Limb (tissue), 2 donors: ENCODE measurements at regions not wholly inside any gene's neighbourhood (a gene's known extent, or its start where the extent isn't known, plus 50 kb on each side); places are given as distances from the start of the nearest gene placed in this dataset.
"Not testable (repeated sequence)": the region's sequence is repeated elsewhere in the genome, so short reads cannot be mapped to it uniquely, and the experiment has no call there.

ENCODE experiments used
- DNase-seq, 2 donors: peaks; one replicate each; pipeline ENCODE4 v3.0.0-alpha.2; 2016; ENCODE audit errors: extremely low spot score in 2 of 2

DNA sequence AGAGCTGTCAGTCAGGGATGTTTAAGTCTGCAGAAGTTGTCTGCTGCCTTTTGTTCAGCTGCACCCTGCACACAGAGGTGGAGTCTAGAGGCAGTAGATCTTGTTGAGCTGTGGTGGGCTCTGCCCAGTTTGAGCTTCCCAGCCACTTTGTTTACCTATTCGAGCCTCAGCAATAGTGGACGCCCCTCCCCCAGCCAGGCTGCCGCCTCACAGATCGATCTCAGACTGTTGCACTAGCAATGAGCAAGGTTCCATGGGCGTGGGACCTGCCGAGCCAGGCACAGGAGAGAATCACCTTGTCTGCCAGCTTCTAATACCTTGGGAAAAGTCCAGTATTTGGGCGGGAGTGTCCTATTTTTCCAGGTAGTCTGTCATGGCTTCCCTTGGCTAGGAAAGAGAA, 225.1 kb upstream of the RASA1 start:
- DNase-seq, result no peak

DNA sequence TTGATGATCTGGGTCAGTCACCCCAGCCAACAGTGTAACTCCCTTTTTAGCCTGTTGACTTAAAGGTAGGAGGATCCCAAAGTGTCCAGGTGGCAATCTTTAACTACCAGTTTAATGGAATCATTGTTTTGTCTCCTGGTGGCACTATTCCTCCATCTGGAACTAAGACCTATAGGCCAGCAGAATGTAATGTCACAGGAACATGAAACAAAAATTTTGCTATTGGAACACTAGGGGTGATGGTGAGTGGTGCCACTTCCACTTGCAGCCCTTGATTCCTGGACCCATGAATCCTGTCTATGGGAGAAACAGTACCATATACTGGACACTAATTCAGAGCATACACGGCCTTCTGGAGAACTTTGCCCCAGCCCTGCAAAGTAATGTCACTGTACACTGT, 219.5 kb upstream of the RASA1 start:
- DNase-seq, result no peak

DNA sequence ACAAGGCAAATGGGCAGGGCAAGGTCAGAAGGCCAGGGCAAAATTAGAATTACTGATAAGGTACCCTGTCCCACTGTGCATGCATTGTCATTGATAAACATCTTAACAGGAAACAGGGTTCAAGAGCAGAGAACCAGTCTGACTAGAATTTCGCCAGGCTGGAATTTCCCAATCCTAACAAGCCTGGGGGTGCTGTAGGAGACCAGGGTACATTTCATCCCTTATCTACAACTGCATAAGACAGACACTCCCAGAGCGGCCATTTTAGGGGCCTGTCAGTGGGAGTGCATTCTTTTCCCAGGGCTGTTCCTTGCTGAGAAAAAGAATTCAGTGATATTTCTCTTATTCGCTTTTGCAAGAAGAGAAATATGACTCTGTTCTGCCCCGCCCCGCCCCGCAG, 218.7 kb upstream of the RASA1 start:
- DNase-seq, result not testable (repeated sequence)

DNA sequence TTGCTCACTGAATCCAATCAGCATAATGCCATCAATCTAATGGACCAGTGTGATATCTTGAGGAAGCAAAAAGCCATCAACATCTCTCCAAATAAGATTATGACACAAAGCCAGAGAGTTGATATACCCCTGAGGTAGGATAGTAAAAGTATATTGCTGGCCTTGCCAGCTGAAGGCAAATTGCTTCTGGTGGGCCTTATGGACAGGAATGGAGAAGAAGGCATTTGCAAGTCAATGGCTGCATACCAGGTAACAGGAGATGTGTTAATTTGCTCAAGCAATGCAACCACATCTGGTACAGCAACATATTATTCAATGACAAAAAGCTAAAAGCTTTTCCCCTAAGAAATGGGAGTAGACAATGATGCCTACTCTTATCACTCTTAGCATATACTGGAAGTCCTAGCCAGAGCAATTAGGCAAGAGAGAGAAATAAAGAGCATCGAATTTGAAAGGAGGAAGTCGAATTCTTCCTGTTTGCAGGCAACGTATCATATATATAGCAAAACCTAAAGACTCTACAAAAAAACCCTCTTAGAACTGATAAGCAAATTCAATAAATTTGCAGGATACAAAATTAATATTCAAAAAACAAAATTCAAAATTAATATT, 216.1 kb upstream of the RASA1 start:
- no peak for DNase-seq

DNA sequence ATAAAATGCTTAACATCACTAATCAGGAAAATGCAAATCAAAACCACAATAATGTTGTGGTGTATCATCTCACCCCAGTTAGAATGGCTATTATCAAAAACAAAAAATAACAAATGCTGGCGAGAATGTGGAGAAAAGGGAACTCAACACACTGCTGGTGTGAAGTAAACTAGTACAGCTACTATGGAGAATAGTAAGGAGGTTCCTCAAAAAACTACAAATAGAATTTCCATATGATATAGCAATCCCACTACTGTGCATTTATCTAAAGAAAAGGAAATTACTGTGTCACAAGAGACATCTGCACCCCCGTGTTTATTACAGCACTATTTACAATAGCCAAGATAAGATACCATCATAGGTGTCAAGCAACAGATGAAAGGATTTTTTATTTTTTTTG, 214.5 kb upstream of the RASA1 start:
- no peak for DNase-seq

DNA sequence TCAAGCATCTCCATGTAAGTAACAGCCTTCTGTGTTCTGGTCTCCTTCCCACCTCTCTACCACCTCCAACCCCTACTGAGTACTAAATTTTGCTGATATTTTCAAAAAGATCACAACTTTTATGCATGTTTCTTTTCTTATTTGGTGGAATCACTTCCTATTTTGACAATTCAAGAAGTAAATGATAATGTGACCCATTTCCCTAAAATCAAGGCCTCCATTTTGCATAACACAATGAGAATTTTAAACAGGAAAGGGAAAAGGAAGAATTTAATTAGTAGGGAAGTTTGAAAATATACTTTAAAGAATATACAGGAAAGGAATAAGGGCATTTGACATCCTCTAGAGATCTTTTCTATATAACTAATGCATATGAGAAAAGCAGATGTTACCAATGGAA, 212.9 kb upstream of the RASA1 start:
- DNase-seq, result no peak

DNA sequence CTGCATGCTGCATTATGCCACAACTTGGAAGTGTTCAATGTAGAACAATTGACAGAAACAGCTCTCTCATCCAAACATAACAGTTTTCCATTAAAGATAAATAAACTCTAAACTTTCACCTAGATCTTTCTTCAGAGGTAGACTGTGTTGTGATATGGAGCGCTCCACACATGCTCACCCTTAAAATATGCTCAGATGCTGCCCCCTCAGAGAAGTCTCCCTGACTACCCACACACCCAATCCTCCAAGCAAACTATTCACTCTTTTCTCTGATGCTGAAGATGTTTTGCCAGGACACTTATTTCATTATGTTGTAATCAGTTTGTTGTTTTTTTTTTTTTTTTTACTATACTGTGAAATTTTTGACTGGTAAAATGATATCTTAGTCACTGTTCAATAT, 206.6 kb upstream of the RASA1 start:
- no peak for DNase-seq

DNA sequence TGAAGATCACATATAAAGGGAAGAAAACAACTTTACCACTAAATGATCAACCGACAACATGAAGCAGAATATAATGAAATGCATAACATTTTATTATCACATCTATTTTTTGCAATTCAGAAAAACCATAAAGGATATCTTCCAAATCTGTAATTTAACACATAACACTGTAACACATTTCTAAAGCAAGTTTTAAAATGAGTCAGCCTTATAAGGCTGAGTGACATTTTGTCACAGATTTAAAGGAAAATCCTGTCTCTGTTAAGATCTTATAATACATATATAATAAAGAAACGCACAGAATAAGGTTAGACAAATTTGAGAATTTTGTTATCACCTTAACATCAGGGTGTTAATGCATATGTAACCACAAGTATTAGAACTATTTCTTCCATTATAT, 198.4 kb upstream of the RASA1 start:
- DNase-seq, result no peak

DNA sequence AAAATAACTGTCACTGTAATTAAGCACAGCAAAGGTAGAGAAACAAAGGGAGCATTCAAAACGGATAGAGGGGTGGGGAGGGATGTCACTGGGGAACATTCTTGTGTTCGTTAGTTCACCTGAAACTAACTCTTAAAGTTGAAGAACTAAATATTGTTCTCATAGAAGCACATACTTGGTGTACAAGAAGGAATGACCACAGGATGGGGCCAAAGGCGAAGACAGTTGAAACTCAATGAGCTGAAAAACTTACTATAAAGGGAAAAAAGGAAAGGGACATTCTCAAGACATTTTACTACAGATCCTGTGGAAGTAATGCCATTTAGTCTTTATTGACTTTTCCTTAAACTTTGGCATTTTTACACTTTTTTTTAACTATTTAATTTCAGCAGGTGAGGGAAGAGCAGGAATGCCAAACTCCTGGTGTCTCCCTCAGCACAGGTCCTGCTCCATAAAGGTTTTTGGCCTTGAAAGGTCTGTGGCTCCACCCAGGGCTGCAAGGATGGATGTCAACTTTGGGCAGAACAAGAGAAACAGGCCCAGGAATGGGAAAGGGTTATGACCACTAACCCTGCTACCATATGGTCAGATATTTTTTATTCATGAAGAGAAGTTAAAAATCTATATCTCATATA, 197.6 kb upstream of the RASA1 start:
- peak in 1 of 2 donors; percentile 8 for DNase-seq

DNA sequence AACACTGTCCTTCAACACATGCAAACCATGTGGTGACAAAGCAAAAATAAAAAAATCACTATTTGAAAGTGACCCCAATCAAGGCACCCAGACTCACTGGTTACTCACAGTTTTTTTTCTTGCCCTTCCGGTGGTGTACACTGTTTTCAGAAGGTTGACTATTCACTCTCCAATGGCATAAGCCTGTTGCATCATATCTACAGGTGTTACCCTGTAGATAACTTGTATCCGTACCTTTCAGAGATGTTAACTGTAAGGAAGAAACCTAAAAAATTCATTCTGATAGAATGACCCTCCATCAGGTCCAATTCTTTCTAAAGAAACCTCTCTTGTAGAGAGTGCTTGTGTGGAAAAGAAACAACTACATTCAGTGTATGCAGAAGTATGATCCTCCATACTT, 193.6 kb upstream of the RASA1 start:
- DNase-seq, result no peak

DNA sequence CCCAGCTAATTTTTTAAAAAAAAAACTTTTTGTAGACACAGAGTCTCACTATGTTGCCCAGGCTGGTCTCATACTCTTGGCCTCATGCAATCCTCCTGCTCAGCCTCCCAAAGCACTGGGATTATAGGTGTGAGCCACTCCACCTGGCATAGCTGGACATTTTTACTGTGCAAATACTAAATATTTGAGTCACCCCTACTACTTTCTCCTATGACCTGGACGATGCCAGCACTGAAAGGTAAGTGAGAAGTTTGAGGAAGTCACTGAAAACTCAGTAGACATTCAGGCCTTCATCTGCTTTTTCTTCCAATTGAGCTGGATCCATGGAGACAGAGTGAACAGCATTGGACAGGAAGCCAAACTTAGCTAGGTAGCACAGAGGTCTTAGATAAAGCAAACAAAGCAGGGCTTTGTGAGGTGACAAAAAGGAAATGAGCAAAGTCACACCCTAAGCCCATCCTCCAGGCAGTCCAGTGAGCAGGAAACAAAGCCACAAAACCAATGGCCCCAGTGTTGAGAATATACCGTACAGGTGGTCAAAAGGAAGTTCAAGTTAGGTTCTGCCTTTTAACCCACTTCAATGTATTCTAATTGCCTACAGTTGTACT, 192.6 kb upstream of the RASA1 start:
- DNase-seq, result no peak

DNA sequence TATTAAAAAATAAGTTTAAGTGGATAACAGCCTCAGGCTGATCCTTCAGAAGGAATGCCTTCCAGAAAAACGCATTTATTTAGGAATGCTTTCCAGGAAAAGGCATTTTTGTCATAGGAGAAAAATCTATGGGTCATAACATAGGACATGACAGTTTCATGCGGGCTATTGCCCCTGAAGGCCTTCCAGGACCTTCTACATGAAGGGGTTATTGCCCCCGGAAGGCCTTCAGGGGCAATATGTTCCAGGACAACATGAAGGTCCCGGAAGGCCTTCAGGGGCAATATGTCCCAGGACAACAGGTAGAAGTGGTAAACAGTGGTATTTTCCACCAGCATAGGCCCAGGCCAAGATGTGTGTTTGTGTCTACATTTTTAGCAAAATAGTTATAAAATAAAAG, 191.3 kb upstream of the RASA1 start:
- no peak for DNase-seq

DNA sequence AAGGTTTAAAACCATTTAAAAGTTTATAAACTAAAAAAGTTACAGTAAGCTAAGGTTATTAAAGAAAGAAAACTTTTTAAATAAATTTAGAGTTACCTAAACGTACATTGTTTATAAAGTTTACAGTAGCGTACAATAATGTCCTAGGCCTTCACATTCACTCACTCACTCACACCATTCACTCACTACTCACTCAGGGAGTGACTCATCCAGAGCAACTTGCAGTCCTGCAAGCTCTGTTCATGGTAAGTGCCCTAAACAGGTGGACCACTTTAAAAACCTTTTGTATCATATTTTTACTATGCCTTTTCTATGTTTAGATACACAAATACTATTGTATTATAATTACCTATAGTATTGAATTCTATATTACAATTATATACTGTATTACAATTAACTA, 190.8 kb upstream of the RASA1 start:
- no peak for DNase-seq

DNA sequence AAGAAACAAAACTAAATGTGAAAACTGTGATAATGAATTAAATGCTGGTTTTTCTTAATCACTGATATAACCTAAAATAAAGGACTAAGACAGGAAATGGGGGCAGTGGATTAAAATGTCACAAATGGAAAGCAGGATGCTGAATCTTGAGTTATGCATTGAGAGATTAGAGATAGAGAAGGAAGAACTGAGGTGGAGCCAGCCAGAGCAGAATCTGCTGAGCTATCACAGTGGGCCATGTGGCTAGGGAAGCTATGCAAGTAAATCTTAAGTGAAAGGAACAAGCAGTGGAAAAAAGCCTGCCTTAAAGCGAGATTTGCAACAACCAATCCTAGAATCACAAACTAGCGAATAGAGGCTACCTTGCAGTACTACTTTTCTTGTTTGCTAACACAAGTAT, 188.5 kb upstream of the RASA1 start:
- DNase-seq, result no peak

DNA sequence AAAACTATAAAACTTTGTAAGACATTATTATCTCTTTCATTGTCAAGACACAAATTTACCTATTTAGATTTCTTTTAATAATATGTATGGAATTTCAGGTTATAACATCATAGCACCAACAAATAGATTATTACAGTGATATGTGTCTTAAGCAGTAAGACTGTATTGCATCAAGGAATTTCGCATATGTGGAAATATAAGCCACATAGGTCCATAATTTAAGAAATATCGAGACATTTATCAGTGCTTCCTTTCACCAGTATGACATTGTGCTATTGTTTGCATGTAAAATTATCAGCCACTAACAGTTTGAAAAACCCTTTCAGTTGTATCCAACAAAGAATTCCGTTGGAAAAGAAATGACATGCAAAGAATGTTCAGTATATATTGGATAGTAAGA, 186.7 kb upstream of the RASA1 start:
- DNase-seq, result no peak

DNA sequence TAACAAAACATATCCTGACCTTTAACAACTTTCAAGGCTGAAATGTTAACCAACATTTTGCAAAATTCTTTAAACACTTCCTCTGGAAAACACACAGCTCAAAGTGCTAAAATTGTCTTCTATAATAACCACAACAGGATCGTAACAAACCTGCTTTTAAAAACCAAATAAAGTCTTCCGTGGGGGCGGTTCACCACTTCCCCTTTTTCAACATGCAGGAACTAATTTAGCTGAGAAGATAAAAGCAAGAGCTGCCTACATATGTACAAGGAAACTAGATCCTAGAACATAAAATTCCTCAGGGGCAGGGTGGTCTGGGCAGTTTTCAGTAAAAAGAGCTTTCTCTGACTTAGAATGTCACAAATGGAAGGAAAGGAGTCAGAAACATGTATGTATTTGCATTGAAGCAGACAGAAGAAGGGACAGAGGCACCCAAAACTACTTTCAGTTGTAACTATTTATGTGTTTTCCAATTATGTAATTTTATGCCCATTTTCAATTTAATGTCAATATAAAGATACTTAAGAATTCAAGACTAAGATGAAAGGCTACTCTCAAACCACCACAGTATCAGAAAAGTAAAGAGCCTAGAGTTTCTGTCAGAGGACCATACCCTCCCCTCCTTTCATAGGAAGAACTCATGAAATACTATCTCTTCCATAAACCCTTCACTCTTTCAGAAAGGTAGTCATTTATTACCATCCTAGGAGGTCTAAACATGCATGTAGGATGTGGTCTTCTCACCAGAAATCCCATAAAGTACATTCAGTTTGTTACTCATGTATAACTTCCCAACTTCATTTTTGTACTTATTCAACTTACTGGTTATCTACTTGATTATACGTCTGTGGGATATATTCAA, 185.9 kb upstream of the RASA1 start:
- no peak for DNase-seq

DNA sequence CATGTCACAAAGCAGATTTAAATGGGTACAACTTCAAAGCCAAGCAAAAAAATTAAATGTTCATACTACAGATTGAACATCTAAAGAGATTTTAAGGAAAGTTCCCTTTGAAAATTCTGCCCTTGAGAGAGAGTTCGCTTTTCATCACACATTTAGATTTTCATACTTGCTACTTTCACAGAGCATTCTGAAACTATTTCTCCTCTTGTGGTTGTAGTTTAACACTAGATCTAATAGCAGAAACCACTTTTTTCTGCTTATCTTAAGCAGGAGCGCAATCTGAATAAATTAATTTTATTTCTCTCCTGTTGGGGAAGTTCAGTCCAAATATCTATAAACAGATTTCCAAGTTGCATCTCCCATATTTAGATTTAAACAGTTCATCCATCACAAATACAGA, 173.3 kb upstream of the RASA1 start:
- no peak for DNase-seq

DNA sequence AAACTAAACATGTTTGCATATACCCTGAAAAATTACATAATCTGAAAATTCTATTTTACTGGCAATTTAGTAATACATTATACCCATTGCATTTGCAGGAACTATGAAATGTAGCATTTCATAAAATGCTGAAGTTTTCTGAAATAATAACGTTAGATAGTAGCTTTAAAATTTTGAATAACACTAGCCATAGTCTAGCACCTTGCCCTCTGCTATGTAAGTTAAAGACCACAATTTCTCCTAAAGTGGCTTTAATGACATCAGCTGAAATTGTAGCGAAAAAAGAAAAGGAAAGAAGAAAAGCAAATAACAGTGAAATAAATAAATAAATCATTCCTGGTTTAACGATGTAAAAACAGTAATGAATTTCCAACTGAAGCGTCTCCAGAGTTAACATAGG, 172.8 kb upstream of the RASA1 start:
- DNase-seq, result no peak

DNA sequence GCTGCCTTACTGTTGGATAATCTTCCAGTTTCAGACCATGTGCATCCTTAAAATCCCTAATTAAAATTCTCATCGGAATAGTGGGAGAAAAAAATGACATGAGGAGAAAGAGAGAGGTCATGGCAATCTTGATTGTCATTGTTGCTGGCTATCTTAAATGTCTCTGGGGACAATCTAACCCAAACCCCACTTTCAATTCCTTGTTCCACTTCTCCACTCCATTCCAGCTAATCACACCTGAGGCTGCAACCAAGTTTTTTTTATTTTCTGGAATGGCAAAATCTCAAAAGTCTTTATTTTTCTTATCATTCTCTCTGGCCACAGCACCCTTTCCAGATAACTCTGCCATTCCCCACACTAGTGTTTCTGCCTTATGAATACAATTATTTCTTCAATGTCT, 171.9 kb upstream of the RASA1 start:
- DNase-seq, result no peak

DNA sequence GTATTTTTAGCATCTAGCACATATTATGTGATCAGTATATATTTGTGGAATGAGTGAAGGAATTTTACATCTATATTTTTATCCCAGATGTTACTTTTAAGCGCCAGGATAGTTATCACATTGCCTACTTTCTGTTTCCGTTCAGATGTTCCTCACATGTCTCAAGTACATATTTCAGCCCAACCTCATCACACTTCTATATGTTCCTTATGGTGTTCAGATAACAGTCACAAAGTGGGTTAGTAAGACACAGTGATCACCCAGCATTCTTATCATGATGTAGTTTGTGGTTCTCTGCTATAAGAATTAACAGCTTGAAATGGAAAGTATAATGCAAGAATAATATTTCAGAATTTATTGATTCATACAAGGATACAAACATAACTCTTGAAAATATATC, 170.0 kb upstream of the RASA1 start:
- DNase-seq, result no peak

DNA sequence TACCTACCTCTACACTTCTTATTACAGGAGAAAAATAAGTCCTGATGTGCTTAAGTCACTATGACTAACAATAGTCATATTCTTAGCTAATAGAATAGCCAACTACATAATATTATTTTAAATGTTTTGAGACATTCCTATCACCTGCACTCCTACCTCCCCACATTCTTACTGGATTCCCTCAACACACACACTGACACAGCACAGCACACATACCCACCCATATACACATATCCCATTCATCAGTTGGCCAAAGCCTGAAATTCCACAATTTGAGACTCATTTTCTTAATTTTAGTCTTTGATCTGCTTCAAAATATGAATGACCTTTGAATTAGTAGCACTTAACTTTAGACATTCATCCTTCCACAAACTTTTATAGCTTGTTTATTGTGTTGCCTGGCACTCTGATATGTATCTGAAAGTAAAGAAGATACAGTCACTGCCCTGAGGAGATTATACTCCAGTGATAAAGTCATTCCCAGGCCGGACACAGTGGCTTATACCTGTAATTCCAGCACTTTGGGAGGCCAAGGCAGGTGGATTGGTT, 168.3 kb upstream of the RASA1 start:
- DNase-seq, result no peak

DNA sequence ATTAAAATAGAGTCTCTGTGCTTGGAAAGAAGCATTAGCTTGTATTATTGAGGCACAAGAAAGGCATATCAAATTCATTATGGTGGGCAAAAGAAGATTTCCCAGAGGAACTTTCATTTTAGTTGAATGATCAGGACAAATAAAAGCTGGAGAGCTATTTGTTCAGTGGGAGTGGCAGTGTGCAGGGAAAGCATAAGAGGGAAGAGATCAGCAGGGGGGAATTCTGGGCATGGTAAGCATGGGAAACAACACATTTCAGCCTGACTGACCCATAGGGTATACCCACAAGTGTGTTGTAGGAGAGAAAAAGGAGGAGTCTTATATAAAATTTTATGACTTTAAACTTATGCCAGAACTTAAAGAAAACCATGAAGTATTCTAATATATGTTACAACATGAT, 167.7 kb upstream of the RASA1 start:
- no peak for DNase-seq
